SK-N-SH (cell line): ENCODE measurements at regions not wholly inside any gene's neighbourhood (a gene's known extent, or its start where the extent isn't known, plus 50 kb on each side); places are given as distances from the start of the nearest gene placed in this dataset.

ENCODE experiments used
- CTCF ChIA-PET: fragments of 300-600, 350-600 bp; formaldehyde crosslinking; extraction: SDS; loops from one replicate; lab custom pipeline; 2021; lab: Yijun Ruan, JAX
- POLR2A ChIA-PET: fragments of 350-600 bp; sonication (Branson Sonifier 250); formaldehyde crosslinking; extraction: SDS; loops from one replicate; lab custom pipeline; 2020; ENCODE audit warnings: antibody characterized with exemption, inconsistent platforms; lab: Yijun Ruan, JAX
- DNase-seq: peaks from one replicate; pipeline ENCODE4 v3.0.0; 2012
- H2AFZ ChIP-seq: fragments of 200-600 bp; sonication (generic); 2 replicates; pipeline ENCODE4 v1.8.1; 2016; ENCODE audit warnings: antibody characterized with exemption, mild to moderate bottlenecking, low read depth
- H3F3A ChIP-seq: fragments of 200-600 bp; sonication (generic); replicated peaks from 2 replicates; pipeline ENCODE3; 2016; ENCODE audit warnings: antibody characterized with exemption, mild to moderate bottlenecking; ENCODE audit not compliant: insufficient read depth
- H3K27ac ChIP-seq, 2 experiments: fragments of 200-500 bp in 1 of 2; fragments of 200-600 bp in 1 of 2; sonication (Bioruptor generic) in 1 of 2; sonication (generic), shearing (Covaris generic) in 1 of 2; 2 replicates each; pipeline versions ENCODE4 v1.5.1 to v1.6.1; 2014 to 2016; ENCODE audit warnings: low read depth in 2 of 2, inconsistent platforms in 1 of 2, low read length in 1 of 2, mild to moderate bottlenecking in 1 of 2, mixed read lengths in 1 of 2
- H3K27me3 ChIP-seq: fragments of 200-600 bp; sonication (generic), shearing (Covaris generic); 2 replicates; pipeline ENCODE4 v1.6.1; 2016; ENCODE audit warnings: mixed run types; ENCODE audit not compliant: insufficient read depth
- H3K36me3 ChIP-seq, 2 experiments: fragments of 200-500 bp in 1 of 2; fragments of 200-600 bp in 1 of 2; sonication (Bioruptor generic) in 1 of 2; sonication (generic) in 1 of 2; replicated peaks in 1 of 2; 2 replicates each; pipeline versions ENCODE3 to v1.5.1; 2014 to 2016; ENCODE audit warnings: low read length in 1 of 2, mild to moderate bottlenecking in 1 of 2; ENCODE audit not compliant: insufficient read depth in 2 of 2, control insufficient read depth in 1 of 2
- H3K4me1 ChIP-seq, 2 experiments: fragments of 200-500 bp in 1 of 2; fragments of 200-600 bp in 1 of 2; sonication (Bioruptor generic) in 1 of 2; sonication (generic), shearing (Covaris generic) in 1 of 2; 2 replicates each; pipeline versions ENCODE4 v1.5.1 to v1.6.1; 2014 to 2016; ENCODE audit warnings: low read depth in 1 of 2, low read length in 1 of 2, mixed run types in 1 of 2; ENCODE audit not compliant: insufficient read depth in 2 of 2, control insufficient read depth in 1 of 2
- H3K4me2 ChIP-seq: fragments of 200-600 bp; sonication (generic), shearing (Covaris generic); 2 replicates; pipeline ENCODE4 v1.6.1; 2017; ENCODE audit warnings: mixed run types
- H3K4me3 ChIP-seq, 2 experiments: fragments of 200-500 bp in 1 of 2; fragments of 200-600 bp in 1 of 2; sonication (Bioruptor generic) in 1 of 2; sonication (generic), shearing (Covaris generic) in 1 of 2; 2 replicates each; pipeline versions ENCODE4 v1.5.1 to v1.8.1; 2014 to 2016; ENCODE audit warnings: low read depth in 2 of 2, inconsistent platforms in 1 of 2, low read length in 1 of 2, mild to moderate bottlenecking in 1 of 2, mixed read lengths in 1 of 2, moderate library complexity in 1 of 2
- H3K79me2 ChIP-seq: fragments of 200-600 bp; sonication (generic); 2 replicates; pipeline ENCODE4 v1.8.1; 2017; ENCODE audit warnings: mild to moderate bottlenecking; ENCODE audit not compliant: insufficient read depth
- H3K9ac ChIP-seq: fragments of 200-600 bp; sonication (generic); 2 replicates; pipeline ENCODE4 v1.6.1; 2017; ENCODE audit warnings: mixed run types
- H3K9me2 ChIP-seq: fragments of 200-600 bp; sonication (generic); 2 replicates; pipeline ENCODE4 v1.6.1; 2017; ENCODE audit warnings: mixed run types
- H3K9me3 ChIP-seq: fragments of 200-600 bp; sonication (generic); 2 replicates; pipeline ENCODE4 v1.6.1; 2017; ENCODE audit warnings: mixed run types, mild to moderate bottlenecking, moderate library complexity
- H4K20me1 ChIP-seq: fragments of 200-600 bp; sonication (generic); 2 replicates; pipeline ENCODE4 v1.6.1; 2017; ENCODE audit warnings: mild to moderate bottlenecking, mixed run types; ENCODE audit not compliant: insufficient read depth
- EP300 ChIP-seq, 2 experiments: IDR thresholded peaks; 2 replicates each; pipeline versions ENCODE4 v1.4.0 to v1.6.1; 2012; ENCODE audit warnings: borderline replicate concordance in 1 of 2, low read depth in 1 of 2, low read length in 1 of 2
- EZH2phosphoT487 ChIP-seq: fragments of 200-600 bp; sonication (generic); IDR thresholded peaks from 2 replicates; pipeline ENCODE4 v1.6.1; 2017; ENCODE audit warnings: low read depth, mixed run types, mild to moderate bottlenecking, antibody characterized with exemption, moderate library complexity, borderline replicate concordance
- FOSL2 ChIP-seq: IDR thresholded peaks from 2 replicates; pipeline ENCODE4 v1.4.0; 2012; ENCODE audit warnings: low read depth, mild to moderate bottlenecking, moderate library complexity, borderline replicate concordance
- FOXJ3 ChIP-seq: sonication (generic); formaldehyde crosslinking; IDR thresholded peaks from 2 replicates; pipeline ENCODE4 v1.5.1; 2020; ENCODE audit warnings: mild to moderate bottlenecking, missing genetic modification reagents
- GABPA ChIP-seq: IDR thresholded peaks from 2 replicates; pipeline ENCODE4 v1.4.0; 2012; ENCODE audit warnings: low read depth, mild to moderate bottlenecking
- JUND ChIP-seq: IDR thresholded peaks from 2 replicates; pipeline ENCODE4 v1.4.0; 2012
- MEF2A ChIP-seq: IDR thresholded peaks from 2 replicates; pipeline ENCODE4 v1.4.0; 2012; ENCODE audit warnings: low read depth, borderline replicate concordance
- MXI1 ChIP-seq: IDR thresholded peaks from 2 replicates; pipeline ENCODE4 v1.6.1; 2012; ENCODE audit warnings: mild to moderate bottlenecking, low read depth, low read length, improper control_type of control experiment
- NRF1 ChIP-seq: IDR thresholded peaks from 2 replicates; pipeline ENCODE4 v1.6.1; 2012; ENCODE audit warnings: low read depth, mild to moderate bottlenecking, low read length
- POLR2AphosphoS5 ChIP-seq: IDR thresholded peaks from 2 replicates; pipeline ENCODE4 v1.6.1; 2012; ENCODE audit warnings: low read depth, low read length
- RCOR1 ChIP-seq: fragments of 150-350 bp; IDR thresholded peaks from 2 replicates; pipeline ENCODE4 v1.6.1; 2017; ENCODE audit warnings: antibody characterized with exemption, low read length
- RFX5 ChIP-seq: IDR thresholded peaks from 2 replicates; pipeline ENCODE4 v1.6.1; 2012; ENCODE audit warnings: mild to moderate bottlenecking, improper control_type of control experiment, low read length
- SIN3A ChIP-seq: IDR thresholded peaks from 2 replicates; pipeline ENCODE4 v1.6.1; 2012; ENCODE audit warnings: low read depth, mild to moderate bottlenecking, low read length, moderate library complexity, borderline replicate concordance
- SMC3 ChIP-seq: IDR thresholded peaks from 2 replicates; pipeline ENCODE4 v1.6.1; 2012; ENCODE audit warnings: low read depth, low read length, improper control_type of control experiment
- TCF12 ChIP-seq: IDR thresholded peaks from 2 replicates; pipeline ENCODE4 v1.4.0; 2012
- YY1 ChIP-seq: IDR thresholded peaks from 2 replicates; pipeline ENCODE4 v1.4.0; 2012; ENCODE audit warnings: low read depth, mild to moderate bottlenecking
- whole genome bisulfite sequencing: methylation state at CpG from one replicate; pipeline ENCODE4 v1.1.6; 2017; ENCODE audit warnings: low lambda C conversion rate; 5-methylcytosine and 5-hydroxymethylcytosine counted together
- TF ChIP-seq, protein P1 (sequence below): IDR thresholded peaks from 2 replicates; pipeline ENCODE4 v1.4.0; 2012; ENCODE audit warnings: low read depth
- TF ChIP-seq, protein P2 (sequence below): fragments of 200-600 bp; sonication (generic); IDR thresholded peaks from 2 replicates; pipeline ENCODE4 v1.6.1; 2017; ENCODE audit warnings: antibody characterized with exemption, mild to moderate bottlenecking, moderate library complexity
- TF ChIP-seq, protein P3 (sequence below): fragments of 150-350 bp; IDR thresholded peaks from 2 replicates; pipeline ENCODE4 v1.6.1; 2016; ENCODE audit warnings: mild to moderate bottlenecking, low read depth, low read length
- TF ChIP-seq, protein P4 (sequence below): fragments of 150-350 bp; IDR thresholded peaks from 2 replicates; pipeline ENCODE4 v1.6.1; 2017; ENCODE audit warnings: antibody characterized with exemption, low read length, low read depth, borderline replicate concordance

DNA sequence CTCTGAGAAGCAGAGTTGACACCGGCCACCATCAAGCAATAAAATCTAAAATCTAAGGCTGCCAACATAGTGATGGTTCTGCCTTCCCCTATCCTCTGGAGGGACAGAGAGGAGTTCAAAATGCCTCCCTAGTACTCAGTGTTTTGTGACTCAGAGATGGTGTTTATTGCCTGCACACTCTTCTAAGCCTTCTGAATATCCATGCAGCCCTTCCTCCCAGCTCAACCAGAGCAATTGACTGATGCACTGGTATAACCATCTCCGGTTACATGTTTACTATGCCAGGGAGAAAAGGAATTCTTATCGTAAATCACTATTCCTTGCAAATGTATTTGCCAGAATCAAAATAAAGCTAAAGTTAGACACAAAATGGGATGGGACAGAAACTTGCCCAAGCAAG, 132.9 kb upstream of the RAB4A start:
- ChIA-PET CTCF (interaction anchor here (2.2 kb wide), 1 partner anchor 89 kb away, joined by 6 read pairs; no protein-coding TSS in a partner anchor), POLR2A (no interaction called here)
- Histone ChIP-seq H3K27me3 (no peaks in the 10 kb centered on the region; the same call in 1 of the 2 replicates), H4K20me1 (no peaks in the 10 kb centered on the region), H3K9me2 (no peaks in the 10 kb centered on the region), H3K4me1 (no peaks in the 10 kb centered on the region), H3K79me2 (no peaks in the 10 kb centered on the region), H3K4me3 (no peak overlapping the region), H2AFZ (no peak overlapping the region), H3K4me2 (no peak overlapping the region), H3F3A (no peaks in the 10 kb centered on the region), H3K36me3 (no peaks in the 10 kb centered on the region), H3K9me3 (no peaks in the 10 kb centered on the region), H3K27ac (no peak overlapping the region), H3K9ac (no peak overlapping the region)
- DNase-seq, result no peak
- TF ChIP-seq RFX5 (no peak), POLR2AphosphoS5 (no peak), TCF12 (no peak), EZH2phosphoT487 (no peak), GABPA (no peak), YY1 (no peak), FOXJ3 (no peak), RCOR1 (no peak), MEF2A (no peak), SMC3 (no peak), EP300 (IDR thresholded peaks at IDR 0.05; ENCODE audit: borderline replicate concordance in 1 of 2, low read depth in 1 of 2, low read length in 1 of 2) (no peak), SIN3A (no peak), NRF1 (no peak), MXI1 (no peak), FOSL2 (no peak), JUND (no peak)
- TF ChIP-seq, protein P1, sequence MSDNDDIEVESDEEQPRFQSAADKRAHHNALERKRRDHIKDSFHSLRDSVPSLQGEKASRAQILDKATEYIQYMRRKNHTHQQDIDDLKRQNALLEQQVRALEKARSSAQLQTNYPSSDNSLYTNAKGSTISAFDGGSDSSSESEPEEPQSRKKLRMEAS, result no peak
- TF ChIP-seq, protein P2, sequence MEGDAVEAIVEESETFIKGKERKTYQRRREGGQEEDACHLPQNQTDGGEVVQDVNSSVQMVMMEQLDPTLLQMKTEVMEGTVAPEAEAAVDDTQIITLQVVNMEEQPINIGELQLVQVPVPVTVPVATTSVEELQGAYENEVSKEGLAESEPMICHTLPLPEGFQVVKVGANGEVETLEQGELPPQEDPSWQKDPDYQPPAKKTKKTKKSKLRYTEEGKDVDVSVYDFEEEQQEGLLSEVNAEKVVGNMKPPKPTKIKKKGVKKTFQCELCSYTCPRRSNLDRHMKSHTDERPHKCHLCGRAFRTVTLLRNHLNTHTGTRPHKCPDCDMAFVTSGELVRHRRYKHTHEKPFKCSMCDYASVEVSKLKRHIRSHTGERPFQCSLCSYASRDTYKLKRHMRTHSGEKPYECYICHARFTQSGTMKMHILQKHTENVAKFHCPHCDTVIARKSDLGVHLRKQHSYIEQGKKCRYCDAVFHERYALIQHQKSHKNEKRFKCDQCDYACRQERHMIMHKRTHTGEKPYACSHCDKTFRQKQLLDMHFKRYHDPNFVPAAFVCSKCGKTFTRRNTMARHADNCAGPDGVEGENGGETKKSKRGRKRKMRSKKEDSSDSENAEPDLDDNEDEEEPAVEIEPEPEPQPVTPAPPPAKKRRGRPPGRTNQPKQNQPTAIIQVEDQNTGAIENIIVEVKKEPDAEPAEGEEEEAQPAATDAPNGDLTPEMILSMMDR, result no peak
- TF ChIP-seq, protein P3, sequence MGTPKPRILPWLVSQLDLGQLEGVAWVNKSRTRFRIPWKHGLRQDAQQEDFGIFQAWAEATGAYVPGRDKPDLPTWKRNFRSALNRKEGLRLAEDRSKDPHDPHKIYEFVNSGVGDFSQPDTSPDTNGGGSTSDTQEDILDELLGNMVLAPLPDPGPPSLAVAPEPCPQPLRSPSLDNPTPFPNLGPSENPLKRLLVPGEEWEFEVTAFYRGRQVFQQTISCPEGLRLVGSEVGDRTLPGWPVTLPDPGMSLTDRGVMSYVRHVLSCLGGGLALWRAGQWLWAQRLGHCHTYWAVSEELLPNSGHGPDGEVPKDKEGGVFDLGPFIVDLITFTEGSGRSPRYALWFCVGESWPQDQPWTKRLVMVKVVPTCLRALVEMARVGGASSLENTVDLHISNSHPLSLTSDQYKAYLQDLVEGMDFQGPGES, result no peak
- TF ChIP-seq, protein P4, sequence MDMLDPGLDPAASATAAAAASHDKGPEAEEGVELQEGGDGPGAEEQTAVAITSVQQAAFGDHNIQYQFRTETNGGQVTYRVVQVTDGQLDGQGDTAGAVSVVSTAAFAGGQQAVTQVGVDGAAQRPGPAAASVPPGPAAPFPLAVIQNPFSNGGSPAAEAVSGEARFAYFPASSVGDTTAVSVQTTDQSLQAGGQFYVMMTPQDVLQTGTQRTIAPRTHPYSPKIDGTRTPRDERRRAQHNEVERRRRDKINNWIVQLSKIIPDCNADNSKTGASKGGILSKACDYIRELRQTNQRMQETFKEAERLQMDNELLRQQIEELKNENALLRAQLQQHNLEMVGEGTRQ, result no peak
- 84% methylated on average over 3 of the region's 3 CpGs for WGBS
